Esophagus (tissue), 2 donors: ENCODE measurements at regions not wholly inside any gene's neighbourhood (a gene's known extent, or its start where the extent isn't known, plus 50 kb on each side); places are given as distances from the start of the nearest gene placed in this dataset.

Source experiments
- H3K27ac ChIP-seq, 2 donors: one replicate each; pipeline ENCODE4 v1.5.1; 2013; ENCODE audit warnings: low read depth in 2 of 2, mild to moderate bottlenecking in 2 of 2, inconsistent platforms in 1 of 2, low read length in 1 of 2, moderate library complexity in 1 of 2
- H3K27me3 ChIP-seq, 2 donors: one replicate each; pipeline ENCODE4 v1.6.1; 2013; ENCODE audit warnings: low read length in 2 of 2, control low read depth in 1 of 2, mild to moderate bottlenecking in 1 of 2; ENCODE audit not compliant: insufficient read depth in 2 of 2, control insufficient read depth in 1 of 2
- H3K36me3 ChIP-seq, 2 donors: one replicate each; pipeline ENCODE4 v1.6.1; 2013; ENCODE audit warnings: low read length in 1 of 2; ENCODE audit not compliant: control insufficient read depth in 2 of 2, insufficient read depth in 2 of 2
- H3K4me1 ChIP-seq, 2 donors: one replicate each; pipeline ENCODE4 v1.6.1; 2013; ENCODE audit warnings: low read length in 1 of 2; ENCODE audit not compliant: control insufficient read depth in 2 of 2, insufficient read depth in 2 of 2
- H3K4me3 ChIP-seq, 2 donors: one replicate each; pipeline ENCODE4 v1.5.1; 2013; ENCODE audit warnings: low read length in 2 of 2, mild to moderate bottlenecking in 2 of 2, low read depth in 1 of 2, moderate library complexity in 1 of 2
- H3K9me3 ChIP-seq, 2 donors: one replicate each; pipeline ENCODE4 v1.6.1; 2013; ENCODE audit warnings: mild to moderate bottlenecking in 2 of 2, low read depth in 1 of 2, low read length in 1 of 2, moderate library complexity in 1 of 2; ENCODE audit not compliant: control insufficient read depth in 2 of 2, insufficient read depth in 1 of 2
- WGBS, 2 donors: extraction: QIAGEN DNeasy Blood & Tissue Kit; methylation state at CpG; one replicate each; pipeline ENCODE4 v1.1.7; 2013; 5-methylcytosine and 5-hydroxymethylcytosine counted together
- donor health status: healthy with polysubstance abuse.
- donor health status: Bipolar disorder and iron deficiency.

DNA sequence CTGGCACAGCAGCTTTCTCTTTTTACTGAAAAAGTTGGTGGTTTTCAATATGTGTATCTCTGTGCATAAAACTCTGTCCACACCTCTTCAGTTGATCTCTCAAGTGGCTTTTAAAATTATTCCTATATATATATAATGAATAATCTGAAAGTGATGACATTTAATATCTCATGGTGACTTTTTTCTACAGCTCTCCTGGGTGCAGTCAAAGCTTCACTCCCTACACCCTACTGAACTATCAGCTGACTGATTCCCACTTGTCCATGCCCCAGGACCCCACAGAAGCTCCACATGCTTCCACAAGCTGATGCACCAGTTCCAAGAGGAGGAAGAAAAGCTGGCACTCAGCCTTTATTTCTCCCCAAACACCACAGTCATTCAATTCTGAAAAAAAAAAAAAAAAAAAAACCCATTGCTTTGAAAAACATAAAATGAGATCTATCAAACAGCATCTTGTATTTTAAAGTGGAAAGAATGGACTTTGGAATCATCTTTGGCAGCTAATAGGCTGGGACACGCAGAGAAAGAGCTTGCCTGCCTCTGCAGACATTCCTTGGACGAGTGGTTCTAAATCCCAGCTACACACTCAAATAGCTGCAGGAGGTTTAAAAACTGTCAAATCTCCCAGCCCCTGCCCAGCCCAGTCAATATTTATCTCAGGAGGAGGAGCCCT, 75.3 kb upstream of the GDF10 start:
- no peak overlapping the region for H3K4me3 ChIP-seq
- WGBS, 2 donors, result 37 to 42% methylated on average over 2 of the region's 2 CpGs
- no peaks in the 10 kb centered on the region for H3K27me3 ChIP-seq
- H3K27ac ChIP-seq, result no peak overlapping the region
- H3K36me3 ChIP-seq, result no peaks in the 10 kb centered on the region
- no peaks in the 10 kb centered on the region for H3K4me1 ChIP-seq
- H3K9me3 ChIP-seq, result peaks cover 0 to 4% of the 10 kb centered on the region in 2 donors

DNA sequence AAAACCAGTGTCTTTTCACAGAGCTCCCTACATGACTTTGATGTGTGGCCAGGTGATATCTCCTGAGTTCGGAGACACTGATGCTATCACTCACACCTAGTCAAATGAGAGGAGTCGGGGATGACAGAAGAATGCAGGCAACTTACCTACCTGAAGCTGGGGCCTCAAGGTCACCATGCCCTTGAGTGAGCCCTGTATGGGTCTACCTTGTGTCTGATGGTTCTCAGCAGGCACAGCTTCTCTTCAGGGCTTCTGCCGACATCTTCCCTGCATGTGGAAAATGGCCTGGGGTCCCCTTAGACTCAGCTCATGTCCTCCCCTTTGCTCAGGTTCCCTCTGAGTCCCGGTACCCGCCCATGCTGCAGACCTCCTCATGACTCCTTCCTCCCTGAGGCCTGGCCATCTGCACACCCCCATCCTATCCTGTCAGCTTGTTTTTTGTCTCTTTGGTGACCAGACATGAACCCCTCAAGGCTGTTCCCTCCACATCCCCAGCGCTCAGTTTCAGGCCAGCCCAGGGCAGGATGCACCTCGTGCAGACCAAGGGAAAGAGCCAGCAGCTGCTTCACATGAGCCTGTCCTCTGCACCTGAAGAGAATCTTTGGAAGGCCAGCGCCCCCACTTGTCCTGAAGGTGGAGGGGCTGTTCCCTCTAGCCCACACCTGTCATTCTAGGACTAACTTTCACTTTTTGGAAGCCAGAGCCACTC, 74.6 kb upstream of the GDF10 start:
- H3K27ac ChIP-seq, result no peak overlapping the region
- no peaks in the 10 kb centered on the region for H3K27me3 ChIP-seq
- H3K36me3 ChIP-seq, result no peaks in the 10 kb centered on the region
- 78% methylated on average over 8 of the region's 8 CpGs for WGBS, 2 donors
- no peaks in the 10 kb centered on the region for H3K4me1 ChIP-seq
- H3K9me3 ChIP-seq, result peaks cover 0 to 4% of the 10 kb centered on the region in 2 donors
- H3K4me3 ChIP-seq, result no peak overlapping the region

DNA sequence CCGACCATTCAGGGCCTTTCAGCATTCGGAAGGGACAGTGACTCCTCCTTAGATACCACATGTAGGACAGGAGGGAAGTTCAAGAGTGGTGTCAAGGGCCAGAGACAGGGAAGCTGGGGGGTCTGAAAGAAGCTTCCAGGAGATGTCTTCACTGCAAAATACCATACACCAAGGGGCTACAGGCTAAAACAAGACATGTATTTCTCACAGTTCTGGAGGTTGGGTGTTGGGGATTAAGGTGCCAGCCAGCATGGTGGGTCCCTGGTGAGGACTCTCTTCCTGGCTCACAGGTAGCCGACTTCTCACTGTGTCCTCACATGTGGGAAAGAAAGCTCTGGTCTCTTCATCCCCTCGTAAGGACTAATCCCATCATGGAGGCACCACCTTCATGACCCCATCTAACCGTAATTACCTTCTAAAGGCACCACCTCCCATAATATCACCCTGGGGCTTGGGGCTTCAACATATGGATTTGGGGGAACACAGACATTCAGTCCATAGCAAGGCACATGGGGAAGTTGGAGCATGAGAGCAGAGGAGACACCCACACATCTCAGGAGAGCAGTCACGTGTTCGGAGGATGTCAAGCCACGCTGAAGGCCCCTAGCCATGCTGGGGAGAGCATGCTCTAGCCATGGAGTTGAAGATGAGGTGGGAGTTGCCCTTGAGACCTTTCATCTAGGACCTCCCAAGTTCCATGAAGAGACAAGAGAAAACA, 73.9 kb upstream of the GDF10 start:
- peaks cover 0 to 4% of the 10 kb centered on the region in 2 donors for H3K9me3 ChIP-seq
- H3K27me3 ChIP-seq, result no peaks in the 10 kb centered on the region
- H3K4me3 ChIP-seq, result no peak overlapping the region
- no peak overlapping the region for H3K27ac ChIP-seq
- H3K4me1 ChIP-seq, result no peaks in the 10 kb centered on the region
- no peaks in the 10 kb centered on the region for H3K36me3 ChIP-seq
- 86 to 96% methylated on average over 8 of the region's 8 CpGs for WGBS, 2 donors

DNA sequence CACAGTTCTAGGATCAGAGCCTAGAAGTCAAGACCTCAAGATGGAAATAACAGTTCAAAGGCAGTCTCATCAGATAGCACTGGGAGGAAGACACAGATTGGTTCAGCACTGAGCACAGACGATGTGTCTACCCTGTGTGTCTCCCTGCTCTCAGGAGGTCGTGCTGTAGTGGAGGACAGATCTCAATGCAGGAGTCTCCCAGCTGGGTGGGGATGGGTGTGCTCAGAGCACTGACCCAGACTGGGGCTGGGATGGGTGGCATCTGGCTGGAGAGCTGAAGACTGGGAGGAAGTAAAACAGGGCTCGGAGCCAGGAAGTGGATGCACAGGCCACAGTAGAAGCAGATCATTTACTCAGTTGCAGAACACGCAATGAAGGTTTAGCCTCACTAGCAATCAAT, 69.5 kb upstream of the GDF10 start:
- no peak overlapping the region for H3K27ac ChIP-seq
- H3K27me3 ChIP-seq, result no peaks in the 10 kb centered on the region
- 65 to 69% methylated on average over 4 of the region's 4 CpGs for WGBS, 2 donors
- H3K9me3 ChIP-seq, result peaks cover 0 to 7% of the 10 kb centered on the region in 2 donors
- no peak overlapping the region for H3K4me3 ChIP-seq
- H3K4me1 ChIP-seq, result no peaks in the 10 kb centered on the region
- no peaks in the 10 kb centered on the region for H3K36me3 ChIP-seq

DNA sequence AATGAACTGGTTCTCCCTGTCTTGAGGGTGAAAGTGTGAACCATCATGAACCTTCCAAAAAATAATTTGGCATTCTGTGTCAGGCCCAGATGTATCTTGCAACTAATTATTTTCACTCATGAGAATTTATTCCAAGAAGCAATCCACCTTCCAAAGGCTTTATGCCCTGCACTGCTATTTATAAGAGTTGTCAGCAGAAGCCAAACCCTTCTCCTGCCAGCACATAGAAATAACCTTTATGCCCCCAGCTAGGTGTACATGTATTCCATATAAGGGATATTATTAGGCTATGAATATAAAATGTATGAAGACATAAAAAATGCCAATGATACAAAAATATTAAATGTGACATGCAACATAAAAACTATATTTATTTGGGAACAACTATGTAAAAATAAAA, 69.0 kb upstream of the GDF10 start:
- Histone ChIP-seq H3K36me3 (no peaks in the 10 kb centered on the region), H3K9me3 (peaks cover 0 to 7% of the 10 kb centered on the region in 2 donors), H3K4me3 (no peak overlapping the region), H3K4me1 (no peaks in the 10 kb centered on the region), H3K27me3 (no peaks in the 10 kb centered on the region), H3K27ac (no peak overlapping the region)

DNA sequence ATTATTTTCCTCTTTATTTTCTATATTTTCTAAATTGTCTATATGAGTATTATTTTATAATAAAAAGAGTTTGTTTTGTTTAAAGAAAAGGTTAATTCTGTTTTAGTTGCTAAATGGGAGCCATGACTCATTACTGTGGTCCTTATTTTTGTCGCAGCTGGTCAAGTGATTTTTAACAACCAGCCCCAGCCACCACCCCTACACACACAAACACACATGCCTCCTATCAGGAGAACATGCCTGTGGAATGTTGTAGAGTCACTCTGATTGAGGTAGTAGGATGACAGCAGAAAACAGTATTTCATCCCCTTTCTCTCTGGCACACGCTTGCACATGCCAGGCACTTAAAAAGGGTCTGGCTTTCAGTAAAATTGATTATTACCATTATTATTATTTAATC, 68.6 kb upstream of the GDF10 start:
- Histone ChIP-seq H3K4me1 (no peaks in the 10 kb centered on the region), H3K27me3 (no peaks in the 10 kb centered on the region), H3K36me3 (no peaks in the 10 kb centered on the region), H3K9me3 (peaks cover 0 to 7% of the 10 kb centered on the region in 2 donors), H3K4me3 (no peak overlapping the region), H3K27ac (no peak overlapping the region)
- WGBS, 2 donors, result 75 to 79% methylated on average over 2 of the region's 2 CpGs

DNA sequence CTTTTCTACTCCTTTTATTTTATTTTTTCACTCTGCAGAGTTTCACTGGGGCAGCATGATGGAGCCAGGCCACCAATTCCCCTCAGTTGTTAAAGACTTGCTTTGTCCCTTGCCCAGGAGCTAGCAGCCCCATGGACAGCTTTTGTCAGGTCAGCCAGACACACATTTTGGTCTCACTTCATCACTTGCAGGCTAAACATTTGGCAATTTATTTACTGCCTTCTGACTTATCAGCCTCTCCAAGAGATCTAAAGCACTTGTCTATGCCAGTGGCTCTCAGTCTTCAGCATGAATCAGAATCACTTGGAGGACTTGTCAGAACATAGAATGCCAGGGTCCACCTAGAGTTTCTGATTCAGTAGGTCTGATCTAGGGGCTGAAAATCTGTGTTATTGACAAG, 66.4 kb upstream of the GDF10 start:
- no peak overlapping the region for H3K27ac ChIP-seq
- peaks cover 5% of the 10 kb centered on the region in 2 donors for H3K9me3 ChIP-seq
- H3K4me3 ChIP-seq, result no peak overlapping the region
- H3K36me3 ChIP-seq, result no peaks in the 10 kb centered on the region
- no peaks in the 10 kb centered on the region for H3K4me1 ChIP-seq
- H3K27me3 ChIP-seq, result no peaks in the 10 kb centered on the region

DNA sequence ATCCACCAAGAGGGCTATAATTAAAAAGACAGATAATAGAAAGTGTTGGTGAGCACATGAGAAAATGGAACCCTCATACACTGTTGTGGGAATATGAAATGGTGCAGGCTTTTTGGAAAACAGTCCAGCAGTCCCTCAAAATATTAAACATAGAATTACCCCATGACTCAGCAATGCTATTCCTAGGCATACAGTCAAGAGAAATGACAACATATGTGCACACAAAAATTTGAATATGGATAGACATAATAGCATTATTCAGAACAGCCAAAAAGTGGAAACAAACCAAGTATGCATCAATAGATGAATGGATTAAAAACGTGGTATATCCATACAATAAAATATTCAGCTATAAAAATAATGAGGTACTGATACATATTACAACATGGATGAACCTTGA, 64.5 kb upstream of the GDF10 start:
- Histone ChIP-seq H3K4me3 (no peak overlapping the region), H3K4me1 (no peaks in the 10 kb centered on the region), H3K9me3 (peaks cover 3 to 11% of the 10 kb centered on the region in 2 donors), H3K27me3 (no peaks in the 10 kb centered on the region), H3K36me3 (no peaks in the 10 kb centered on the region), H3K27ac (no peak overlapping the region)
- WGBS, 2 donors, result 43 to 50% methylated on average over 1 of the region's 1 CpG

DNA sequence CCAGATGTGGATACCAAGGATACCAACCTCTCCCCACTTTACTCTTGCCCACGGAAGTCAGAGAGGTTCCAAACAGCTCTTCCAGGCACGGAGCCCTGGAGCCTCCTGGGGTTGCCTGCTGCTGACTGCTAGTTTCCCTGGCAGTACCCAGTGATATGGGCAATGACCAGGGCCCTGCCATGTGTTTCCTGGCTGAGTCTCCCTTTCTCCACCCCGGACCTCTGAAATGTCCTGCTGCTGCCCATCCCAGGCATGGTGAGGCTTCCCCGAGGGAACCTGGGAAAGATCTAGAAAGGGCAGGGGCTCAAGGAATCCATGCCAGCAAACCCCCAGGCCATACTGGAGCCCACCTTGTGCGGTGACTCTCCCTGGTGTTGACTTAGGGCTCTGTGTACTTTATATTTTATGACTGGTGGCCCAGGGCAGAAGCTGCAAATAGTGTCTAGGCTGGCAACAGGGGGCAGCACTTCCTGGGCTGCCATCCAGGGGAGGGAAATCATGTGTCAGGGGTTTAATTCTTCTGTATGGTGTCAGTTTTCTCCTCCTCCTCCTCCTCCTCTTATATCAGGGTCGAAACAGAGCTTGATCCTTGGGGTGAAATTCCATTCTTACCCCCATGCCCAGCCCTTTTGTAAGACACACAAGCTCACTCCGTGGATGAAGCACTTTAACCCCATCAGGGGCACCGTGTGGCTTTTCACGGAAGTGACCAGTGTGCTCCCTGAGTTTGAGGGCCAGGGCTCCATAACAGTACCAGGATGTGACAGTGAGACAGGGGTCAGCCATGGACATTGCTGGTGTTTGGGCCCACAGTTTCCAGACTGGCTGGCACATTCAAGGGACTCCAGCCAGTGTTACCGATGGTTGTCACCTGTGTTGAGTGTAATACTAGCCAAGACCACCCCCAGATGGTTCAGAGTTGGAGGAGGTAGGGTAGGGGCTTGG, 62.4 kb upstream of the GDF10 start:
- WGBS, 2 donors, result 82% methylated on average over 10 of the region's 10 CpGs

More for the DNA sequence above, 62.4 kb upstream of the GDF10 start:
- Histone ChIP-seq H3K4me1 (no peaks in the 10 kb centered on the region), H3K36me3 (no peaks in the 10 kb centered on the region), H3K27ac (no peak overlapping the region), H3K4me3 (no peak overlapping the region), H3K27me3 (no peaks in the 10 kb centered on the region), H3K9me3 (peaks cover 3 to 11% of the 10 kb centered on the region in 2 donors)
